Brain microvascular endothelial cell (primary cell): ENCODE measurements at regions not wholly inside any gene's neighbourhood (a gene's known extent, or its start where the extent isn't known, plus 50 kb on each side); places are given as distances from the start of the nearest gene placed in this dataset.

Experiments
- DNase-seq: peaks from one replicate; pipeline ENCODE4 v3.0.0-alpha.2; 2020
- H3K27ac ChIP-seq: fragments of 250-450 bp; sonication (Bioruptor Pico); 2 replicates; pipeline ENCODE4 v1.5.1; 2020; ENCODE audit warnings: mild to moderate bottlenecking, moderate library complexity
- H3K27me3 ChIP-seq: fragments of 250-450 bp; sonication (Bioruptor Pico); replicated peaks from 2 replicates; pipeline ENCODE4 v1.5.1; 2020; ENCODE audit warnings: mild to moderate bottlenecking
- H3K36me3 ChIP-seq: fragments of 250-450 bp; sonication (Bioruptor Pico); replicated peaks from 2 replicates; pipeline ENCODE4 v1.5.1; 2020; ENCODE audit warnings: mild to moderate bottlenecking
- H3K4me3 ChIP-seq: 2 replicates; pipeline ENCODE4 v1.5.1; 2011; ENCODE audit warnings: low read depth, mild to moderate bottlenecking, control low read depth, low read length, moderate library complexity
- CTCF ChIP-seq: IDR thresholded peaks from 2 replicates; pipeline ENCODE4 v1.5.1; 2011; ENCODE audit warnings: low read depth, mild to moderate bottlenecking, moderate library complexity, low read length, control low read depth, inconsistent platforms; ENCODE audit errors: missing control alignments
- in situ Hi-C: cut with HindIII; loops from 2 replicates; pipeline ENCODE4 v1.10.0; 2017; ENCODE audit warnings: low sequenced_read_pairs, low pct_ligation_motif_present

- H3K36me3 ChIP-seq, result no peaks in the 10 kb centered on the region
These were observed 550.7 kb downstream of the INSC start for GRCh38 chr11:15665368-15665871.

GRCh38 chr11:15667127-15667725 is 552.5 kb downstream of the INSC start:
- DNase-seq, result no peak
- no peak overlapping the region for H3K27ac ChIP-seq
- in situ Hi-C loops, result no loop called here
- H3K4me3 ChIP-seq, result no peak overlapping the region
- TF ChIP-seq CTCF, result no peak
- H3K36me3 ChIP-seq, result no peaks in the 10 kb centered on the region
- H3K27me3 ChIP-seq, result no peaks in the 10 kb centered on the region

More at GRCh38 chr11:15665368-15665871, 550.7 kb downstream of the INSC start:
- TF ChIP-seq CTCF, result no peak
- in situ Hi-C loops, result no loop called here
- DNase-seq, result peak; percentile 81
- Histone ChIP-seq H3K4me3 (no peak overlapping the region), H3K27me3 (no peaks in the 10 kb centered on the region), H3K27ac (peak overlapping the region; percentile 60)

- Histone ChIP-seq H3K36me3 (no peaks in the 10 kb centered on the region), H3K4me3 (no peak overlapping the region), H3K27ac (no peak overlapping the region), H3K27me3 (no peaks in the 10 kb centered on the region)
- in situ Hi-C loops, result no loop called here
- DNase-seq, result no peak
- TF ChIP-seq CTCF, result no peak
These were observed 554.0 kb downstream of the INSC start for GRCh38 chr11:15668718-15669117.

- TF ChIP-seq CTCF, result no peak
These were observed 555.9 kb downstream of the INSC start for GRCh38 chr11:15670520-15671070.

GRCh38 chr11:15671216-15671615 is 556.5 kb downstream of the INSC start:
- TF ChIP-seq CTCF, result no peak
- Histone ChIP-seq H3K36me3 (no peaks in the 10 kb centered on the region), H3K4me3 (no peak overlapping the region), H3K27me3 (no peaks in the 10 kb centered on the region), H3K27ac (no peak overlapping the region)
- in situ Hi-C loops, result no loop called here
- DNase-seq, result no peak

More at GRCh38 chr11:15670520-15671070, 555.9 kb downstream of the INSC start:
- in situ Hi-C loops, result no loop called here
- Histone ChIP-seq H3K27me3 (no peaks in the 10 kb centered on the region), H3K27ac (no peak overlapping the region), H3K4me3 (no peak overlapping the region), H3K36me3 (no peaks in the 10 kb centered on the region)
- DNase-seq, result no peak
